ENCODE measurements at regions not wholly inside any gene's neighbourhood (a gene's known extent, or its start where the extent isn't known, plus 50 kb on each side); places are given as distances from the start of the nearest gene placed in this dataset.

- TF ChIP-seq IRF2 (CRISPR knock-in tag; IDR thresholded peaks at IDR 0.05), result no peak
- TF ChIP-seq POLR3G (IDR thresholded peaks at IDR 0.05; ENCODE audit: extremely low read depth, insufficient read length, insufficient replicate concordance), result no peak
- TF ChIP-seq ZNF655 (CRISPR knock-in tag; IDR thresholded peaks at IDR 0.05), result no peak
- no peak for TF ChIP-seq SOX6 (IDR thresholded peaks at IDR 0.05)
- TF ChIP-seq NFIC (IDR thresholded peaks at IDR 0.05), result no peak
- TF ChIP-seq ETS1 (conservative IDR thresholded peaks at IDR 0.05; ENCODE audit: control insufficient read depth, low read depth, low read length), result no peak
- TF ChIP-seq SRSF1 (IDR thresholded peaks at IDR 0.05; ENCODE audit: low read depth, low read length), result no peak
- no peak for TF ChIP-seq CREB3 (tag; conservative IDR thresholded peaks at IDR 0.05; ENCODE audit: low read depth)
- no peak for TF ChIP-seq CLOCK (CRISPR knock-in tag; IDR thresholded peaks at IDR 0.05; ENCODE audit: borderline replicate concordance)
- no peak for TF ChIP-seq E2F4 (CRISPR knock-in tag; IDR thresholded peaks at IDR 0.05; ENCODE audit: low read depth)
- no peak for TF ChIP-seq TFE3 (CRISPR knock-in tag; IDR thresholded peaks at IDR 0.05)
- TF ChIP-seq ZHX1 (conservative IDR thresholded peaks at IDR 0.05; ENCODE audit: low read length), result no peak
These were observed 272.2 kb downstream of the ALG10B start (continued) for GRCh38 chr12:38588624-38589305.
